ENCODE measurements at regions not wholly inside any gene's neighbourhood (a gene's known extent, or its start where the extent isn't known, plus 50 kb on each side); places are given as distances from the start of the nearest gene placed in this dataset.

DNA sequence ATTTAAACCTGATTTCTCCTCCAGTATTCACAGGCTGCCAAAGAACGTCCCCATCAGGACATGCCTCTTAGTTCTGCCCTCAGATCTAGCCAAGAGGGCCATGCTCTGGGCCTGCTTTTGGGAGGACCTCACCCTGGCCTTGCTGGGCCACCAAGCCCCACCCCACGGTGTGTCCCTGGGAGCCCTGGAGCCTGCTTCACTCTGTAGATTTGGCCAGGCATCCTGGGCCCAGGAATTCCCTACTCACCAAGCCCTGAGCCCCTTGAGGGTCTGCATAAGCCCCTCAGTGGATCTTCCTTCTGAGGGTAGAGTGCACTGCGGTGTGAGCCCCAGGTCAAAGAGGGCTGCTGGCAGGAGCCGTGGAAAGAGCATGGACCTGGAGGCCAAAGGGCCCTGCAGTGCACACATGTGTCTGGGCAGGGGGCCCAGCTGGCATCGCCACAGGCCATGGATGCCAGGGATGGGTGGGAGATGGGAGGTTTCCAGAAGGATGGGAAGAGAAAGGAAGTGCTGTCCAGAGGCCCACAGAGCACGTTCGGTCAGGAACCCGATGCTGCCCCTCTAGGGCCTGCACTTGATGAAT is 98.0 kb downstream of the DACT2 start:
- TF ChIP-seq, protein P1, sequence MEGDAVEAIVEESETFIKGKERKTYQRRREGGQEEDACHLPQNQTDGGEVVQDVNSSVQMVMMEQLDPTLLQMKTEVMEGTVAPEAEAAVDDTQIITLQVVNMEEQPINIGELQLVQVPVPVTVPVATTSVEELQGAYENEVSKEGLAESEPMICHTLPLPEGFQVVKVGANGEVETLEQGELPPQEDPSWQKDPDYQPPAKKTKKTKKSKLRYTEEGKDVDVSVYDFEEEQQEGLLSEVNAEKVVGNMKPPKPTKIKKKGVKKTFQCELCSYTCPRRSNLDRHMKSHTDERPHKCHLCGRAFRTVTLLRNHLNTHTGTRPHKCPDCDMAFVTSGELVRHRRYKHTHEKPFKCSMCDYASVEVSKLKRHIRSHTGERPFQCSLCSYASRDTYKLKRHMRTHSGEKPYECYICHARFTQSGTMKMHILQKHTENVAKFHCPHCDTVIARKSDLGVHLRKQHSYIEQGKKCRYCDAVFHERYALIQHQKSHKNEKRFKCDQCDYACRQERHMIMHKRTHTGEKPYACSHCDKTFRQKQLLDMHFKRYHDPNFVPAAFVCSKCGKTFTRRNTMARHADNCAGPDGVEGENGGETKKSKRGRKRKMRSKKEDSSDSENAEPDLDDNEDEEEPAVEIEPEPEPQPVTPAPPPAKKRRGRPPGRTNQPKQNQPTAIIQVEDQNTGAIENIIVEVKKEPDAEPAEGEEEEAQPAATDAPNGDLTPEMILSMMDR (IDR thresholded peaks at IDR 0.05) = no peak
- TF ChIP-seq ZFX (IDR thresholded peaks at IDR 0.05; ENCODE audit: borderline replicate concordance) = no peak
- no peak overlapping the region for H3K27ac ChIP-seq

DNA sequence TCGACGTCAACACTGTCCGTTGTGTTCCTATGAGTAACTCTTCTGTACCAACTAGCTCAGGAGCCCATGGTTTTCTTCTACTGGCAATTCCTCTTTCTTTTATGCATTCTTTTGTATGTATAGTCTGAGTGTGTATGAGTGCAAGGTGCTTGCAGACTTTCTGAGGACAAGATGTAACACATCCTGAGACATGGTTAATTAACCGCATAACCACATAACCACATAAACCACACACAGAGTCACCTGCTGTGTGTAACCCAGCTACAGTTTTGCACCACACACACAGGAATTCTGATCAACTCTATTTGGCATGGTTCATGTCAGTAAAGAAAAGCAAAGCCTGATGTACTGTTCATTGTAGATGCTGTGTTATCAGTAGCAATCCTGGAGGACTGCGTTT is 98.6 kb downstream of the DACT2 start:
- no peak overlapping the region for H3K27ac ChIP-seq
- TF ChIP-seq, protein P1 (IDR thresholded peaks at IDR 0.05) = no peak
- TF ChIP-seq ZFX (IDR thresholded peaks at IDR 0.05; ENCODE audit: borderline replicate concordance) = no peak

DNA sequence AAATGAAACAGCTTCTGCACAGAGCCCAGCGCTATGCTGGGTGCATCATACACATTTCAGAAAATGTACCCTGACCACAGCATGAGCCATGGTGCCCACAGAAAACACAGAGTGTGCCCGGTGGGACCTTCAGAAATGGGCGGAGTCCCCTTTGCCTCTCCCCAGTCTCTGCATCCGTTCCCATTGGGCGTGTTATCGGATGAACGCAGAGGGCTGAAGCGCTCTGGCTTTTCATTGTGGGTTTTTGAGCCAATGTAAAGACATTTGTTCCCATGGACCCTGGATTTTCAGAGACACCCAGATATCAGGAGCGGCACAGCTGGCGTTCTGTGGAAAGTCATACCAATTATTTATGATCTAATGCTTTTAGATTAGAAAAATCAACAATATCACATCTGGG is 99.8 kb downstream of the DACT2 start:
- TF ChIP-seq ZFX (IDR thresholded peaks at IDR 0.05; ENCODE audit: borderline replicate concordance) = no peak
- TF ChIP-seq, protein P1 (IDR thresholded peaks at IDR 0.05) = no peak
- no peak overlapping the region for H3K27ac ChIP-seq

DNA sequence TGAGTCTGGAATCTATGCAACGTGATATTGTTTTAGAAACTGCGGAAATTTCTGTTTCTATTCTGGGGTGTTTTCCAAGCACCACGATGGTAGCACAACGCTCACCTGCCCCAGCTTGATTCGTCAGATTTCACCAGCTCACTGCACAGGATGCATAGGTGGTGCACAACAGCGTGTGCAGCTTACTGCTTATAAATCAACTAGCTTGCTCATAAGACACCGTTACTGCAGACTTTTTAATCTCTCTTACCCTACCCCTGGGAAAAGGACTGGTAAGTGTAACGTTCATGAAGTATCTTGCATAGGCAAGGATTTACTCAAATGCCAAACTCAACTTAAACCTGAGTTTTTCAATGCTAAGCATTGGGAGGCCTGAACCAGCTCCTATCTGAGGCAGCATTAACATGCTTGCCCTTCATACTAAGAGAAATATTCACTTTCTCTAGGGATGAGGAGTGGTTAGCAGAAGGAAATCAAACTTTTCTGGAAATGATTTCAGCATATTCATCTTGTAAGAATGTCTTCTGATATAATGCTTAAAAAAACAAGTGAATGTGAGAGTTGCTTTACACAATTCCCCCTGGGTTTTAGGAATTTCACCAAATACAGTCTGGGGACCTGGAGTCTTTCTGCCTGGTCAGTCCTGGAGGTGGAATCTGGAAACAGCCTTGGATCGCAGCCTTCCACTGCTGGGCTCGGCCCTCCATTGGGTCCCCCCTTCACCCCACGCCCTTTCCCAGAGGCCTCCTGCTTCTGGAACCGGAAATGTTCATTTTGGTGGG is 100.6 kb downstream of the DACT2 start:
- H3K27ac ChIP-seq = no peak overlapping the region
- TF ChIP-seq ZFX (IDR thresholded peaks at IDR 0.05; ENCODE audit: borderline replicate concordance) = no peak
- TF ChIP-seq, protein P1 (IDR thresholded peaks at IDR 0.05) = no peak

DNA sequence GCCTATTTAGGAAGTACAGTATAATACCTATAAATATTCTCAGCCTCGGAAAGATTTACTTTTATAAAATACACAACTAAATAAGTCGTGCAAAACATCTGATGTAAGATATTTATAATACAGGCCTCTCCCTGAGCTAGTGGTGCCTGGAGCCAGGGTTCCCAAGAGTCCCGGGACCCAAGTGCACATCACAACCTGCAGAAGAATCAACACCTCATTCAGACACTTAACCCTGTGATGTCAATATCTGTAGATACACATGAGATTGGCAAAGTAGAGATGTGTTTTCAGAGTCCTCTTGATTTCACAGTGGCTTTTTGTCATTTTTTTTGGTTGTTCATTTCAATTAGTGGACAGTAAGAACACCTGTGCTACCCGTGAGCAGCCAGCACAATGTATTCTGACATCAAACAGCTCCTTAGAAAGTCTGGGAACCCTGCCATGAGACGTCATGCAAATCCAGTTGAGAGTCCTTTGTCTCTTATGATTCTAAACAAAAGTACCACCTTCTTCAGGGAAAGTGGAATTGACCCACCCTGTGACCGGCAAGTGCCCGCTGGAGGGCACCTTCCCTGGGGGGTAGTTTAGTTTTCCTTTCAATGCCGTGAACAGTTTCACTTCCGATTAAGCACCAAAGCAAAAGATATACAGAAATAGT is 101.6 kb downstream of the DACT2 start:
- TF ChIP-seq, protein P1 (IDR thresholded peaks at IDR 0.05) = no peak
- no peak for TF ChIP-seq ZFX (IDR thresholded peaks at IDR 0.05; ENCODE audit: borderline replicate concordance)
- H3K27ac ChIP-seq = no peak overlapping the region

DNA sequence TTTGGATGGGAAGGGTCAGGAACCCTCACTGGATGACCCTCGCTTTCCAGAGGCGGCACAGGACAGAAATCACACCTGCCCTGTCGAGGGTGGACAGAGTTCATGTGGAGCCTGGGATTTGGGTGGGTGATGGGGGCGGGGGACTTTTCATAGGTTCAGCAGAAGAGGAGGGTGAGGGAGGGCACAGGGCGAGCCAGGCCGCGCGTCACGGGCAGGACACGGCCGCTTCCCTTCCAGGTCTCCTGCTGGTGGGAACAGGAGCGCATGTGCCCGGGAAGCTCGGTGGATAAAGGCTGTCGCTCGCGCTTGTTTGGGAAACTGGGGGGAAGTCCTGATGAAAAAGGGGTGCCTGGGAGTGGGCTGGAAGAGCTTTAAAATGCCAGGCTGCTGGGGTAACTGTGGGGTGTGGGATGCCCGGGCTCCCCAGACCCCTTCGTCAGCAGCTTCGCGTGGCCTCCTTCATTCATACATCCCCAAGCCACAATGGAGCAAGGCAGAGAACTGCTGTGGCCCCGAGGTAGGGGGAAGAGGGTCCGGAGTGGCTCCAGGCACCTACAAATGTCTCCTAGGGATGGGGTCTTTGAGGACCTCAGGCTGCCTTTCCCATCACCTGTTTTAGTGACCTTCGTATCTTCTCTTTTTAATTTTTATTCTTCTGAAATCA is 102.2 kb downstream of the DACT2 start:
- no peak overlapping the region for H3K27ac ChIP-seq
- TF ChIP-seq, protein P1 (IDR thresholded peaks at IDR 0.05) = no peak
